Activated CD8-positive, alpha-beta T cell treated with anti-CD3 and anti-CD28 coated beads for 36 hours (primary cell): ENCODE measurements at regions not wholly inside any gene's neighbourhood (a gene's known extent, or its start where the extent isn't known, plus 50 kb on each side); places are given as distances from the start of the nearest gene placed in this dataset.

Source experiments
- ATAC-seq: fragments of 200-7000 bp; cut with Tn5 transposase; one replicate; pipeline ENCODE4 v1.10.0; 2021; ENCODE audit warnings: mild to moderate bottlenecking, moderate library complexity
- CTCF ChIA-PET: fragments of 350-600 bp; sonication (Branson Sonifier 250); formaldehyde crosslinking; loops from one replicate; lab custom pipeline; 2021; ENCODE audit warnings: antibody characterized with exemption; lab: Charles Lee
- POLR2A ChIA-PET: fragments of 350-600 bp; sonication (Branson Sonifier 250); formaldehyde crosslinking; loops from one replicate; lab custom pipeline; 2021; ENCODE audit warnings: antibody characterized with exemption; lab: Charles Lee
- DNase-seq: peaks from one replicate; pipeline ENCODE4 v3.0.0-alpha.2; 2020
- H3K27ac Mint-ChIP-seq: one replicate; pipeline ENCODE4 v1.8.0; 2021; ENCODE audit warnings: mild to moderate bottlenecking, mixed read lengths
- H3K27me3 Mint-ChIP-seq: one replicate; pipeline ENCODE4 v1.8.0; 2021; ENCODE audit warnings: mixed read lengths
- H3K36me3 Mint-ChIP-seq: one replicate; pipeline ENCODE4 v1.8.0; 2021; ENCODE audit warnings: low read depth, mixed read lengths
- H3K4me1 Mint-ChIP-seq: one replicate; pipeline ENCODE4 v1.8.0; 2021; ENCODE audit warnings: low read depth, mixed read lengths
- H3K4me3 Mint-ChIP-seq: one replicate; pipeline ENCODE4 v1.8.0; 2021; ENCODE audit warnings: mild to moderate bottlenecking, moderate library complexity, mixed read lengths
- H3K9me3 Mint-ChIP-seq: one replicate; pipeline ENCODE4 v1.8.0; 2021; ENCODE audit warnings: mixed read lengths
- CTCF ChIP-seq: fragments of 200-600 bp; IDR thresholded peaks from one replicate; pipeline ENCODE4 v1.8.0; 2022; ENCODE audit warnings: antibody characterized with exemption, mild to moderate bottlenecking
- intact Hi-C: fragments of 100-400 bp; cut with micrococcal nuclease; formaldehyde crosslinking; loops from one replicate; pipeline ENCODE4 v1.10.0; 2022

- intact Hi-C loops = no loop called here
- H3K27ac Mint-ChIP-seq = no peak overlapping the region
- H3K4me3 Mint-ChIP-seq = no peak overlapping the region
- H3K4me1 Mint-ChIP-seq = no peaks in the 10 kb centered on the region
- H3K36me3 Mint-ChIP-seq = no peaks in the 10 kb centered on the region
- ChIA-PET POLR2A (no interaction called here), CTCF (no interaction called here)
- H3K27me3 Mint-ChIP-seq = no peaks in the 10 kb centered on the region
- H3K9me3 Mint-ChIP-seq = no peaks in the 10 kb centered on the region
- ATAC-seq (no peak), DNase-seq (no peak)
- TF ChIP-seq CTCF = no peak
These were observed 189.5 kb downstream of the SHOX2 start for GRCh38 chr3:157916672-157917071.

GRCh38 chr3:157914882-157915281, 191.3 kb downstream of the SHOX2 start:
- Mint-ChIP-seq H3K4me3 (no peak overlapping the region), H3K27me3 (no peaks in the 10 kb centered on the region), H3K27ac (no peak overlapping the region), H3K36me3 (no peaks in the 10 kb centered on the region), H3K4me1 (no peaks in the 10 kb centered on the region), H3K9me3 (no peaks in the 10 kb centered on the region)
- intact Hi-C loops = no loop called here
- ChIA-PET CTCF (no interaction called here), POLR2A (no interaction called here)
- TF ChIP-seq CTCF = no peak
- no peak for ATAC-seq
- DNase-seq = no peak

GRCh38 chr3:157913741-157914150, 192.5 kb downstream of the SHOX2 start:
- Mint-ChIP-seq H3K27me3 (no peaks in the 10 kb centered on the region), H3K4me3 (no peak overlapping the region), H3K9me3 (no peaks in the 10 kb centered on the region), H3K4me1 (no peaks in the 10 kb centered on the region), H3K36me3 (no peaks in the 10 kb centered on the region), H3K27ac (no peak overlapping the region)
- ChIA-PET CTCF (no interaction called here), POLR2A (no interaction called here)
- intact Hi-C loops = no loop called here
- no peak for DNase-seq
- TF ChIP-seq CTCF = no peak
- no peak for ATAC-seq

- no peaks in the 10 kb centered on the region for H3K27me3 Mint-ChIP-seq
- ATAC-seq (no peak), DNase-seq (no peak)
- ChIA-PET CTCF (no interaction called here), POLR2A (no interaction called here)
- H3K9me3 Mint-ChIP-seq = no peaks in the 10 kb centered on the region
- intact Hi-C loops = no loop called here
- no peaks in the 10 kb centered on the region for H3K36me3 Mint-ChIP-seq
- no peak for TF ChIP-seq CTCF
- H3K27ac Mint-ChIP-seq = no peak overlapping the region
- no peaks in the 10 kb centered on the region for H3K4me1 Mint-ChIP-seq
- H3K4me3 Mint-ChIP-seq = no peak overlapping the region
These were observed 193.4 kb downstream of the SHOX2 start for GRCh38 chr3:157912514-157913451.

- Mint-ChIP-seq H3K27ac (no peak overlapping the region), H3K36me3 (no peaks in the 10 kb centered on the region), H3K9me3 (peaks cover 11% of the 10 kb centered on the region), H3K27me3 (no peaks in the 10 kb centered on the region), H3K4me3 (no peak overlapping the region), H3K4me1 (no peaks in the 10 kb centered on the region)
- no peak for TF ChIP-seq CTCF
- no peak for ATAC-seq
- no peak for DNase-seq
- POLR2A ChIA-PET = no interaction called here
- CTCF ChIA-PET = no interaction called here
- intact Hi-C loops = no loop called here
These were observed 199.6 kb downstream of the SHOX2 start for GRCh38 chr3:157906627-157907026.
